Common myeloid progenitor, CD34-positive (primary cell): ENCODE measurements at regions not wholly inside any gene's neighbourhood (a gene's known extent, or its start where the extent isn't known, plus 50 kb on each side); places are given as distances from the start of the nearest gene placed in this dataset.
A peak's percentile ranks its signal among the peaks of the same experiment; 100 is the strongest.

Source experiments
- CTCF ChIA-PET: fragments of 350-600 bp; sonication (Branson Sonifier 250); formaldehyde crosslinking; loops from one replicate; lab custom pipeline; 2021; ENCODE audit warnings: antibody characterized with exemption; lab: Charles Lee
- POLR2A ChIA-PET: fragments of 350-600 bp; sonication (Branson Sonifier 250); formaldehyde crosslinking; loops from one replicate; lab custom pipeline; 2021; ENCODE audit warnings: antibody characterized with exemption; lab: Charles Lee
- DNase-seq, 3 donors: peaks; one replicate each; pipeline versions ENCODE4 v3.0.0 to v3.0.0-alpha.2; 2013
- H3K27ac ChIP-seq, 2 experiments: 1 replicate in 1 of 2; 2 replicates in 1 of 2; pipeline ENCODE4 v1.7.0; 2013; ENCODE audit warnings: inconsistent platforms in 2 of 2, low read length in 2 of 2, mild to moderate bottlenecking in 2 of 2, low read depth in 1 of 2, moderate library complexity in 1 of 2; ENCODE audit not compliant: severe bottlenecking in 2 of 2, insufficient read depth in 1 of 2, poor library complexity in 1 of 2
- H3K27me3 ChIP-seq, 5 experiments: replicated peaks in 2 of 5; 1 replicate in 3 of 5; 2 replicates in 2 of 5; pipeline versions ENCODE4 v1.6.1 to v1.7.0; 2013; ENCODE audit warnings: low read length in 4 of 5, mild to moderate bottlenecking in 2 of 5, moderate library complexity in 2 of 5, inconsistent platforms in 1 of 5; ENCODE audit not compliant: insufficient read depth in 5 of 5, control insufficient read depth in 4 of 5
- H3K36me3 ChIP-seq, 4 experiments: 1 replicate in 2 of 4; 2 replicates in 2 of 4; pipeline versions ENCODE4 v1.6.1 to v1.7.0; 2013; ENCODE audit warnings: low read length in 3 of 4, control low read depth in 1 of 4, mild to moderate bottlenecking in 1 of 4; ENCODE audit not compliant: control insufficient read depth in 4 of 4, insufficient read depth in 4 of 4
- H3K4me1 ChIP-seq, 4 experiments: 1 replicate in 3 of 4; 2 replicates in 1 of 4; pipeline versions ENCODE4 v1.6.1 to v1.7.1; 2013; ENCODE audit warnings: low read length in 3 of 4, mild to moderate bottlenecking in 3 of 4, control low read depth in 1 of 4, inconsistent platforms in 1 of 4, moderate library complexity in 1 of 4; ENCODE audit not compliant: control insufficient read depth in 4 of 4, insufficient read depth in 4 of 4; ENCODE audit errors: control extremely low read depth in 1 of 4
- H3K4me3 ChIP-seq, 7 experiments: 1 replicate in 4 of 7; 2 replicates in 3 of 7; pipeline versions ENCODE4 v1.5.1 to v1.7.0; 2013; ENCODE audit warnings: mild to moderate bottlenecking in 7 of 7, low read length in 6 of 7, moderate library complexity in 6 of 7, inconsistent platforms in 2 of 7, low read depth in 2 of 7, control low read depth in 1 of 7; ENCODE audit not compliant: insufficient read depth in 4 of 7, control insufficient read depth in 1 of 7; ENCODE audit errors: extremely low read depth in 1 of 7
- H3K9me3 ChIP-seq, 5 experiments: 1 replicate in 4 of 5; 2 replicates in 1 of 5; pipeline versions ENCODE4 v1.6.1 to v1.7.1; 2013; ENCODE audit warnings: low read length in 4 of 5, mild to moderate bottlenecking in 2 of 5, inconsistent platforms in 1 of 5, low read depth in 1 of 5, moderate library complexity in 1 of 5; ENCODE audit not compliant: control insufficient read depth in 4 of 5, insufficient read depth in 2 of 5; ENCODE audit errors: control extremely low read depth in 1 of 5
- WGBS: methylation state at CpG from one replicate; pipeline ENCODE4 v1.1.5; 2013; ENCODE audit not compliant: insufficient coverage; 5-methylcytosine and 5-hydroxymethylcytosine counted together

DNA sequence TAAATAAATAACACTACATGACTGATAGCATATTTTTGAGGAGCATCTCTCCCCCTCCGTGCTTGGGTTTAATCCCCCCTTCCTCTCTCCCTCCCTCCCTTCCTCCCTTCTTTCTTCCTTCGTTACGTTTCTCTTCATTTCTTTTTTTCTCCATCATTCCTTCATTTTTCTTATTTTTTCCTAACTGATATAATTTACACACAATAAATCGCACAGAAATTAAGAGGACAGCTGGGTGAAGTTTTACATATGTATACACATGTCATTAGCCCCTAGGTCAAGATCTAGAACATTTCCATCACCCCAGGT is 51.4 kb upstream of the EZR start:
- CTCF ChIA-PET, result interaction anchor here (1.4 kb wide), 2 partner anchors 72 to 102 kb away, joined by 3 read pairs; no protein-coding TSS in a partner anchor
- Histone ChIP-seq H3K27ac (peak overlapping the region in 1 of 2 experiments; percentile 92), H3K27me3 (no peaks in the 10 kb centered on the region), H3K36me3 (no peaks in the 10 kb centered on the region), H3K4me3 (peak overlapping the region in 2 of 7 experiments; percentile 57 to 80), H3K9me3 (no peaks in the 10 kb centered on the region), H3K4me1 (peaks cover 5 to 16% (median 13%) of the 10 kb centered on the region in 4 experiments)
- WGBS, result 100% methylated on average over 2 of the region's 4 CpGs
- DNase-seq, result no peak
- POLR2A ChIA-PET, result interaction anchor here (0.9 kb wide), 1 partner anchor 57 kb away, joined by 3 read pairs; no protein-coding TSS in a partner anchor

DNA sequence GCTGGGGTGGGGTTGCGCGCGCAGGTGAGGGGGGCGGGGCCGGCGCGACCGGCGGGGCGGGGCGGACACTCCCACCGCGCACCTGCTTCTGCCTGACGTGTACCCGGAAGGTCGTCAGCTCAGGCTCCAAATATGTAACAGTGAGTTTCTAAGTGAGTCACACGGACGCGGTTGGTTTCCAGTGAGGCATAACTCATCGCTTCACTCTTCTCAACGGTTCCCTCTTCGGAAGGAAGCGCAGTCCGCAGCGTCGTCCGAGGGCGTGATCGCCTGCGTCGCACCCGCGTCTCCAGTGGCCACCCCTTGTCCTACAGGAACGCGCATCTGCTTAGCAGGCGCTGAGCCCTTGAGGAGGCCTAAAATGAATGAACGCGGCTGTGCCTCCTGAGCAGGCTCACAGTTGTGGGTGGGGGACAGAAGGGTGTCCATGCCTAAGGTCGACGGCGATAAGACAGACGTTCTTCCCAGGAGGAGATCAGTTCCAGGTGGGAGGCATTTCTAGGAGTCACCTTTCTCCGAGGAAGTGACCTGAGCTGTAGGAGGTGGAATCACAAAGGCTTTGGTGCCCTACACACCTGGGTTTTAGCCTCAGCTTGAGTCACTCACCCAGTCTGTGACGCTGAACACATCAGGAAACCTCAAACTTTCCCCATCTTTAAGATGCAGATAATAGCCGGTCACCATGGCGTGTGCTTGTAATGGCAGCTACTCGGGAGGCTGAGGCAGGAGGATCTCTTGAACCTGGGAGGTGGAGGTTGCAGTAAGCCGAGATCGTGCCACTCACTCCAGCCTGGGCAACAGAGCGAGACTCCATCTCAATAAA is 50.9 kb upstream of the EZR start:
- Histone ChIP-seq H3K4me3 (peak overlapping the region in 6 of 7 experiments; percentile 31 to 80 (median 54)), H3K27me3 (peaks cover 0 to 2% (median 0%) of the 10 kb centered on the region in 5 experiments), H3K36me3 (no peaks in the 10 kb centered on the region), H3K27ac (peak overlapping the region; percentile 69 to 92), H3K4me1 (peaks cover 5 to 16% (median 13%) of the 10 kb centered on the region in 4 experiments), H3K9me3 (no peaks in the 10 kb centered on the region)
- ChIA-PET POLR2A (interaction anchor here (0.5 to 1.4 kb wide), 6 partner anchors 18 to 858 kb away, joined by 3 to 14 read pairs (median 4); partner anchors contain the start of gene EZR), CTCF (interaction anchor here (0.8 to 1.7 kb wide), 5 partner anchors 16 to 102 kb away, joined by 3 to 7 read pairs (median 3); no protein-coding TSS in a partner anchor)
- DNase-seq, result peak; percentile 98 to 99 (median 99)
- WGBS, result 11% methylated on average over 40 of the region's 50 CpGs

- POLR2A ChIA-PET, result interaction anchor here (0.5 to 1.4 kb wide), 5 partner anchors 17 to 858 kb away, joined by 3 to 14 read pairs (median 4); partner anchors contain the start of gene EZR
- peak overlapping the region; percentile 48 to 92 for H3K27ac ChIP-seq
- CTCF ChIA-PET, result interaction anchor here (0.8 to 1.7 kb wide), 7 partner anchors 15 to 101 kb away, joined by 3 to 7 read pairs (median 3); no protein-coding TSS in a partner anchor
- DNase-seq, result peak in 2 of 3 donors; percentile 97
- peaks cover 0 to 3% (median 0%) of the 10 kb centered on the region in 5 experiments for H3K27me3 ChIP-seq
- H3K36me3 ChIP-seq, result no peaks in the 10 kb centered on the region
- WGBS, result 19% methylated on average over 17 of the region's 45 CpGs
- H3K4me3 ChIP-seq, result peak overlapping the region in 6 of 7 experiments; percentile 40 to 74 (median 55)
- H3K4me1 ChIP-seq, result peaks cover 5 to 16% (median 13%) of the 10 kb centered on the region in 4 experiments
- no peaks in the 10 kb centered on the region for H3K9me3 ChIP-seq
Measured at GRCh38 chr6:158868890-158869825, 50.0 kb upstream of the EZR start.
